Stimulated activated CD4-positive, alpha-beta T cell treated with anti-CD3 and anti-CD28 coated beads, Interleukin-12 subunit alpha, Interleukin-12 subunit beta, amount 100 ng/mL, for 4 hours (primary cell): ENCODE measurements at regions not wholly inside any gene's neighbourhood (a gene's known extent, or its start where the extent isn't known, plus 50 kb on each side); places are given as distances from the start of the nearest gene placed in this dataset.

Experiments
- DNase-seq: peaks from one replicate; pipeline ENCODE4 v3.0.0-alpha.2; 2020

DNA sequence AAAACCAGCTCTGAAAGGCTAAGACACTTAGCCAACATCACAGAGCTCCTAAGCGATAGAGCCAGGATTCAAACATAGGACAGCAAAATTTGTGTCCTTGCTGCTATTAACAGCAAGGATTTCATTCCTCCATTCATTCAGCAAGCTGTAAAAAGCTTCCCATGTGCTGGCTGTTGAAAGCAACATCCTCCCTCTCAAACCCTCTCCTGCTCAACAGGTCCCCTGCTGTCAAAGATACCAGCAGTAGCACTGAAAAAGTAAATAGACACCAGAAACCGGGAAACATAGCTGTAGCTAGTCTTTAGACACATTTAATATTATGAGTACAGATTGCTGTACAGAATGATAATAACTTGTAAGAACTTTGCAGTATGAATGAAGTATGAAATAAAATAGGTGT, 52.6 kb upstream of the ADAMTSL1 start:
- DNase-seq = no peak

DNA sequence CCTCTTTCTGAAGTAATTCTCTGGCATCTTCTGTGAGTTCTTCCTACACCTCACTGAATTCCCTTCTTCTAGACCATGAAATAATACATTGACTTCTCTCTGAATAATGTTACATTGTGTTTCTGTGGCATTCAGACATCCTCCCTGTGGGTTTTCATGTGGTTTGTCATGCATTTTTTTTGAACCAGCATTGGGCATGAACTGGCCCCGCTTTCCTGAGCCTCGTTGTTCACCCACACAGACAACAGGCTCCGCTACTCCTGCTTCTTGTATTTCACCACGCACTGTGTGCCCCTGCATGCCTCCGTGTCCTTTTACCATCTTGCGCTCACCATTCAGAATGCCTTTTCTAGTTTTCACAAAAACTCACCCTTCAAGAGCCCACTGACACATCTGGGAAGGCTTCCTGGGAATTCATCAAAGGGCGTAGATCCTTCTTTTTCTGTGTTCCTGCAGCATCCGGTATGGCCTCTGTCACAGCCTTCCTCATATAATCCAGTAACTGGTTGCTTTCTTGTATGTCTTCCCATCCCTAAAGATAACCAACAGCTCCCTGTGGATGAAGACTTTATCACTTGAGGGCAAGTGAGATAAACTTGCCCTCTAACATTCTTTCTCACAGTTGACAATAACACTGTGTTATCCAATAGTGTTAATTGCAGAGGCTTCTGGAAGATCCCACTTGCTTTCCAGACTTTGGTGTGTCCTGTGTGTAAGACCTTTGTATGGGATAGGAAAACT, 51.5 kb upstream of the ADAMTSL1 start:
- no peak for DNase-seq

DNA sequence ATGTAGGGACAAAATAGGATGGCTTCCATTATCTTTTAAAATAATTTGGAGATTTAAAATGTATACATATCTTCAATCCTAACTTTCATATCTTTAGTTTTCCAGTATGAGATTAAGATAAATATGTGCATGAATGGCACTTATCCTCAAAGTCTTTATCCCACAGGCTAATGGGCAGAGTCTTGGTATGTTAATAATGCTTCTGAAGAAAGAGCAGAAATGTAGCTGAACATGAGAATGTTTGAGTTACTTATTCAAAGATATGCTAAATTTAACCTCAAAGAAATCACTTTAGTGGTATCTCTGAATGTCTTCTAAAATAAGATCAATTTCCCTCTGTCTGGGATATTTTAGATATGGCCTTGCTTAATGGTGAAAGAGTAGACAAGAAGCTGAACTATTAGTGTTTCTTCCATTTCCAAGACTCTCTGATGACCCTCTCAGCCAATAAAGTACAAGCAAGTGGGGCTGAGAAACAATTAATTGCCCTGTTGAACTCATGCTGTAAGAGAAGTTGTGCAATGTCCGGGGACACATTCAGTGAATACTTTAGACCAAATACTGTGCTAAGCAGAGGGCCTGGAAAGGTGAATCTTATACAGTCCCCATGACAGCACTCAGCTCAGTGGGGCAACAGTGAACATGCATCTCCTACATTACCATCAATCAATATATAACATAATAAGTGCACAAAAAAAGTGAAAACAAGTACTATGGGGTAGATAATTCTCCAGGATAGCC, 50.0 kb upstream of the ADAMTSL1 start:
- no peak for DNase-seq
